ENCODE measurements at regions not wholly inside any gene's neighbourhood (a gene's known extent, or its start where the extent isn't known, plus 50 kb on each side); places are given as distances from the start of the nearest gene placed in this dataset.
"Not testable (repeated sequence)": the region's sequence is repeated elsewhere in the genome, so short reads cannot be mapped to it uniquely, and the experiment has no call there.

DNA sequence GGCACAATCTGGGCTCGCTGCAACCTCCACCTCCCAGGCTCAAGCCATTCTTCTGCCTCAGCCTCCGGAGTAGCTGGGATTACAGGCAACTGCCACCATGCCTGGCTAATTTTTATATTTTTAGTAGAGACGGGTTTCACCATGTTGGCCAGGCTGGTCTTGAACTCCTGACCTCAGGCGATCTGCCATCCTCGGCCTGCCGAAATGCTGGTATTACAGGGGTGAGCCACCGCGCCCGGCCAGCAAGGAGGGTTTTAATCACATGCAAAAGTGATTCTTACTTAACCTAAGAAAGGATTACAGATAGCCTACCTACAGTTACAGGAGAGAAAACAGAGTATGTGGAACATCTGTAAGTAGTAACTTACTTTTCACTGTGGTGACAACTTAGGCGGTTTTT is 163.4 kb downstream of the VGLL3 start:
- H4K8ac ChIP-seq (ENCODE audit: low read depth in 2 of 2, low read length in 2 of 2); CTCF ChIA-PET; H2AK5ac ChIP-seq (ENCODE audit: low read depth, low read length); H3K4me1 ChIP-seq (ENCODE audit: control insufficient read depth, insufficient read depth, low read length); H2BK5ac ChIP-seq (ENCODE audit: low read depth, low read length, poor library complexity, severe bottlenecking); H2BK20ac ChIP-seq (ENCODE audit: low read depth, low read length); H3K18ac ChIP-seq (ENCODE audit: low read depth, low read length); in situ Hi-C loops (cut with MboI; ENCODE audit: low sequenced_read_pairs); H3K36me3 ChIP-seq (ENCODE audit: control insufficient read depth, insufficient read depth, low read length); H4K91ac ChIP-seq (ENCODE audit: insufficient read depth, low read depth, low read length); H3K4me2 ChIP-seq (ENCODE audit: low read depth, low read length); POLR2A ChIA-PET (ENCODE audit: unreplicated experiment); H3K9me3 ChIP-seq (ENCODE audit: control insufficient read depth, insufficient read depth, low read length); H3K4ac ChIP-seq (ENCODE audit: low read depth, low read length); H4K20me1 ChIP-seq (ENCODE audit: insufficient read depth, low read length); H3K27ac ChIP-seq (ENCODE audit: insufficient read depth, low read length); dilution Hi-C loops (cut with HindIII; ENCODE audit: low sequenced_read_pairs, unreplicated experiment); H2BK120ac ChIP-seq (ENCODE audit: low read depth, low read length); H3K4me3 ChIP-seq (ENCODE audit: insufficient read depth, low read depth, low read length); H2BK15ac ChIP-seq (ENCODE audit: low read depth, low read length); H3K79me1 ChIP-seq (ENCODE audit: low read depth in 1 of 2, low read length in 2 of 2); ATAC-seq (ENCODE audit: low read depth); H3K56ac ChIP-seq (ENCODE audit: extremely low read depth, insufficient read depth, low read length); H3K9ac ChIP-seq (ENCODE audit: low read depth, low read length); H4K5ac ChIP-seq (ENCODE audit: low read depth, low read length); H3K23ac ChIP-seq (ENCODE audit: low read depth, low read length); H3K14ac ChIP-seq (replicated peaks; ENCODE audit: low read depth, low read length); H3K9me1 ChIP-seq (ENCODE audit: insufficient read depth, low read length); H2AFZ ChIP-seq (replicated peaks; ENCODE audit: low read length, poor library complexity); H2AK9ac ChIP-seq (replicated peaks; ENCODE audit: low read depth, low read length, poor library complexity); BruUV-seq (replicated peaks); DNase-seq; intact Hi-C loops (cut with micrococcal nuclease); H3K27me3 ChIP-seq (ENCODE audit: control insufficient read depth, insufficient read depth, low read length): not testable (repeated sequence)
- WGBS, 2 experiments (ENCODE audit: extremely low coverage in 2 of 2, insufficient read length in 1 of 2), result 100% methylated on average over 1 of the region's 10 CpGs; no CpG with 5 or more reads in 1 of the 2 experiments
